CD4-positive, alpha-beta T cell (primary cell): ENCODE measurements at regions not wholly inside any gene's neighbourhood (a gene's known extent, or its start where the extent isn't known, plus 50 kb on each side); places are given as distances from the start of the nearest gene placed in this dataset.

Experiments used
- ATAC-seq: fragments of 200-7000 bp; cut with Tn5 transposase; one replicate; pipeline ENCODE4 v1.10.0; 2022; ENCODE audit warnings: mild to moderate bottlenecking; ENCODE audit not compliant: poor library complexity
- CTCF ChIA-PET: fragments of 350-600 bp; sonication (Branson Sonifier 250); formaldehyde crosslinking; loops from one replicate; lab custom pipeline; 2021; ENCODE audit warnings: antibody characterized with exemption, inconsistent platforms; lab: Charles Lee
- POLR2A ChIA-PET: fragments of 350-600 bp; sonication (Branson Sonifier 250); formaldehyde crosslinking; loops from one replicate; lab custom pipeline; 2021; ENCODE audit warnings: antibody characterized with exemption, inconsistent platforms; lab: Charles Lee
- DNase-seq, 14 experiments: peaks; one replicate each; pipeline ENCODE4 v3.0.0-alpha.2; 2013 to 2020; ENCODE audit warnings: mixed read lengths in 2 of 14
- H3K27ac ChIP-seq, 2 donors: one replicate each; pipeline versions ENCODE4 v1.5.1 to v1.7.0; 2013; ENCODE audit warnings: low read length in 2 of 2, low read depth in 1 of 2, mild to moderate bottlenecking in 1 of 2
- H3K27me3 ChIP-seq, 2 experiments: 1 replicate in 1 of 2; 2 replicates in 1 of 2; pipeline versions ENCODE4 v1.6.1 to v1.7.0; 2013; ENCODE audit warnings: low read length in 2 of 2, control low read depth in 1 of 2, mild to moderate bottlenecking in 1 of 2, moderate library complexity in 1 of 2; ENCODE audit not compliant: insufficient read depth in 2 of 2, control insufficient read depth in 1 of 2
- H3K36me3 ChIP-seq: one replicate; pipeline ENCODE4 v1.6.1; 2013; ENCODE audit warnings: low read length, control low read depth; ENCODE audit not compliant: insufficient read depth
- H3K4me1 ChIP-seq: one replicate; pipeline ENCODE4 v1.6.1; 2013; ENCODE audit warnings: low read length, control low read depth; ENCODE audit not compliant: insufficient read depth
- H3K4me3 ChIP-seq: one replicate; pipeline ENCODE4 v1.5.1; 2013; ENCODE audit warnings: mild to moderate bottlenecking, low read length, moderate library complexity
- H3K9me3 ChIP-seq, 2 experiments: 1 replicate in 1 of 2; 2 replicates in 1 of 2; pipeline versions ENCODE4 v1.6.1 to v1.7.0; 2013; ENCODE audit warnings: low read length in 2 of 2, mild to moderate bottlenecking in 2 of 2, control low read depth in 1 of 2, moderate library complexity in 1 of 2; ENCODE audit not compliant: control insufficient read depth in 1 of 2, insufficient read depth in 1 of 2
- H3K27ac Mint-ChIP-seq: one replicate; pipeline ENCODE4 v1.8.0; 2020; ENCODE audit warnings: mixed read lengths
- H3K27me3 Mint-ChIP-seq: one replicate; pipeline ENCODE4 v1.8.0; 2021; ENCODE audit warnings: mixed read lengths
- H3K36me3 Mint-ChIP-seq: one replicate; pipeline ENCODE4 v1.8.0; 2021; ENCODE audit warnings: low read depth, mixed read lengths
- H3K4me1 Mint-ChIP-seq: one replicate; pipeline ENCODE4 v1.8.0; 2021; ENCODE audit warnings: low read depth, mixed read lengths
- H3K4me3 Mint-ChIP-seq: one replicate; pipeline ENCODE4 v1.8.0; 2020; ENCODE audit warnings: mild to moderate bottlenecking, mixed read lengths
- H3K9me3 Mint-ChIP-seq: one replicate; pipeline ENCODE4 v1.8.0; 2020; ENCODE audit warnings: mixed read lengths
- intact Hi-C, 2 experiments: fragments of 100-400 bp; cut with DNase I in 1 of 2; cut with micrococcal nuclease in 1 of 2; formaldehyde crosslinking; loops; one replicate each; pipeline versions ENCODE4 v1.15.1 to v1.9.0; 2023 to 2025; cut with DNase I, micrococcal nuclease
- TF ChIP-seq, protein P1 (sequence below): fragments of 200-600 bp; IDR thresholded peaks from one replicate; pipeline ENCODE4 v1.8.0; 2022; ENCODE audit warnings: antibody characterized with exemption, mild to moderate bottlenecking

DNA sequence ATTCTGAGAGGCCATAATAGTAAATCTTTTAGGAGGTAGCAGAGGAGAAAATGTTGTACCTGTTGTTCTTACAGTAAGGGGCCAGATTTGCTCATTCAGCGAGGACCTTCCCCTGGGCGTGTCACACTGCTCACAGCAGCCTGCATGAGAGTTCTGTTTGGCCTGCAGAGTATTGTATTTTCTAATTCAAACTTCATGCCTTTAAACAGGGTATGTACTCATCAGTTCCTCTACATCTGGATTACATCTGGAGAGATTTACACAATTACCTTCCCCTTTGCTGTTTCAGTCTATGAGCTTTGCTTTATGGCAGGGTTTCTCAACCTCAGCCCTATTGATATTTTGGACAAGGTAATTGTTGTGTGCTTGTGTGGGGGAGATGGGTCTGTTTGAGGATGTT lies 170.9 kb upstream of the STK32A start:
- Histone ChIP-seq H3K9me3 (no peaks in the 10 kb centered on the region), H3K4me3 (no peak overlapping the region), H3K27me3 (no peaks in the 10 kb centered on the region), H3K36me3 (no peaks in the 10 kb centered on the region), H3K4me1 (no peaks in the 10 kb centered on the region), H3K27ac (no peak overlapping the region)
- intact Hi-C loops = no loop called here
- Mint-ChIP-seq H3K36me3 (no peaks in the 10 kb centered on the region), H3K27ac (no peak overlapping the region), H3K9me3 (no peaks in the 10 kb centered on the region), H3K27me3 (peaks cover 5% of the 10 kb centered on the region), H3K4me3 (no peak overlapping the region), H3K4me1 (no peaks in the 10 kb centered on the region)
- ATAC-seq (no peak), DNase-seq (no peak)
- CTCF ChIA-PET = no interaction called here
- POLR2A ChIA-PET = no interaction called here
- TF ChIP-seq, protein P1, sequence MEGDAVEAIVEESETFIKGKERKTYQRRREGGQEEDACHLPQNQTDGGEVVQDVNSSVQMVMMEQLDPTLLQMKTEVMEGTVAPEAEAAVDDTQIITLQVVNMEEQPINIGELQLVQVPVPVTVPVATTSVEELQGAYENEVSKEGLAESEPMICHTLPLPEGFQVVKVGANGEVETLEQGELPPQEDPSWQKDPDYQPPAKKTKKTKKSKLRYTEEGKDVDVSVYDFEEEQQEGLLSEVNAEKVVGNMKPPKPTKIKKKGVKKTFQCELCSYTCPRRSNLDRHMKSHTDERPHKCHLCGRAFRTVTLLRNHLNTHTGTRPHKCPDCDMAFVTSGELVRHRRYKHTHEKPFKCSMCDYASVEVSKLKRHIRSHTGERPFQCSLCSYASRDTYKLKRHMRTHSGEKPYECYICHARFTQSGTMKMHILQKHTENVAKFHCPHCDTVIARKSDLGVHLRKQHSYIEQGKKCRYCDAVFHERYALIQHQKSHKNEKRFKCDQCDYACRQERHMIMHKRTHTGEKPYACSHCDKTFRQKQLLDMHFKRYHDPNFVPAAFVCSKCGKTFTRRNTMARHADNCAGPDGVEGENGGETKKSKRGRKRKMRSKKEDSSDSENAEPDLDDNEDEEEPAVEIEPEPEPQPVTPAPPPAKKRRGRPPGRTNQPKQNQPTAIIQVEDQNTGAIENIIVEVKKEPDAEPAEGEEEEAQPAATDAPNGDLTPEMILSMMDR = no peak

DNA sequence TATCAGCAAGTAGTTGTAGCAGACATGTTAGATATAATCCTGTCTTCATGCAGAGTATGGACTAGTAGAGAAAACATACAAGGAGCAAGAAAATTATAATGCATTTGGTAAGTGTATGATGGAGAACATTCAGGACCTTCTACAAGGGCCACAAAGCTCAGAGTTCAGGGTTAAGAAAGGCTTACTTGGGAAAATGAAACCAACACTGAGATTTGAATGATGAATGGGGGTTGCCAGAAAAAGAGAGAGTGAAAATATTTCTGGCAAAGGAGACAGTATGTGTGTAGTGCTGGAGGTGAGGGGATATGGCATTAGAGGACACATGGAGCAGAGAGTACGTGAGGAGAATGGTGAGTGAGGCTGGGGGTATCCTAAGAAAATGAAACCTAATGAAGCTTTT lies 169.8 kb upstream of the STK32A start:
- Histone ChIP-seq H3K4me3 (no peak overlapping the region), H3K4me1 (no peaks in the 10 kb centered on the region), H3K27ac (no peak overlapping the region), H3K36me3 (no peaks in the 10 kb centered on the region), H3K9me3 (no peaks in the 10 kb centered on the region), H3K27me3 (no peaks in the 10 kb centered on the region)
- TF ChIP-seq, protein P1 = no peak
- POLR2A ChIA-PET = no interaction called here
- DNase-seq = no peak
- no peak for ATAC-seq
- H3K4me3 Mint-ChIP-seq = no peak overlapping the region
- intact Hi-C loops = no loop called here
- no peaks in the 10 kb centered on the region for H3K4me1 Mint-ChIP-seq
- no peaks in the 10 kb centered on the region for H3K9me3 Mint-ChIP-seq
- CTCF ChIA-PET = no interaction called here
- no peaks in the 10 kb centered on the region for H3K36me3 Mint-ChIP-seq
- no peak overlapping the region for H3K27ac Mint-ChIP-seq
- peaks cover 5% of the 10 kb centered on the region for H3K27me3 Mint-ChIP-seq

DNA sequence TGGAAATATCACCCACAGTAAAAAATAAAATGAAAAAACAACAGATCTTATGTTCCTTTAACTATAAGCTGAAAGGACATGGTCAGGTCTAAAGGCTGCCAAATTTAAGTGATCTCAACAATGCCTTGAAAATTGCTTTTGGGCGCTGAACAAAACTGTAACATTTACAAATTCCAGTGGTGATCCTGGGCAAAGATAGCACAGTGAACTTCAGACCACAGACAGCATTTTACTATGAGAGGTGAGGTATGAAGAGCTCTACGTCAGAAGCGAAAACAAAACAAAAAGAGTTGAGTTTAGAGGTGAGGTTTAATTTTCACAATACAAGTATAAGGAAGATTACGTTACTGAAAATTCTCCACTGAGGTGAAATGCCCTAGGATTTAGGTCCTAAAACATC lies 165.8 kb upstream of the STK32A start:
- peaks cover 8% of the 10 kb centered on the region for H3K27me3 Mint-ChIP-seq
- Histone ChIP-seq H3K36me3 (no peaks in the 10 kb centered on the region), H3K4me1 (no peaks in the 10 kb centered on the region), H3K9me3 (no peaks in the 10 kb centered on the region), H3K27me3 (no peaks in the 10 kb centered on the region), H3K27ac (no peak overlapping the region), H3K4me3 (no peak overlapping the region)
- intact Hi-C loops = no loop called here
- TF ChIP-seq, protein P1 = no peak
- H3K4me1 Mint-ChIP-seq = no peaks in the 10 kb centered on the region
- POLR2A ChIA-PET = no interaction called here
- H3K27ac Mint-ChIP-seq = no peak overlapping the region
- no peaks in the 10 kb centered on the region for H3K9me3 Mint-ChIP-seq
- CTCF ChIA-PET = no interaction called here
- no peaks in the 10 kb centered on the region for H3K36me3 Mint-ChIP-seq
- no peak for ATAC-seq
- no peak overlapping the region for H3K4me3 Mint-ChIP-seq
- DNase-seq = no peak
